Umbilical cord (tissue), 1 donor: ENCODE measurements at regions not wholly inside any gene's neighbourhood (a gene's known extent, or its start where the extent isn't known, plus 50 kb on each side); places are given as distances from the start of the nearest gene placed in this dataset.

ENCODE experiments used
- DNase-seq: peaks from one replicate; pipeline ENCODE4 v3.0.0-alpha.2; 2015; ENCODE audit warnings: low spot score

DNA sequence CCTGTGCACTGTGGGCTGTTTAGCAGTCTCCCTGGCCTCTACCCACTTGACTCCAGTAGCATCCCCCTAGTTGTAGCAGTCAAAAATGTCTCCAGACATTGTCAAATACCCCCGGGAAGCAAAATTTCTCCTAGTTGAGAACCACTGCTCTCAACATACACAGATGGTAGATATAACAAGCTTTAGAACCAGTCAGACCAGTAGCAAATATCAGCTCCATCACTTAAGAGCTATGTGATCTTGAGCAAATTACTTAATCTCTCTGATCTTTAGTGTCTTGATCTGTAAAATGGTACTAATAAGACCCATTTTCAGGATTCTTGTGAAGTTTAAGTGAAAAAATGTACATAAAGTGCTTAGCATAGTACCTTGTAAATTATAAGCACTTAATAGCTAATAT lies 96.2 kb downstream of the DUSP6 start:
- DNase-seq = no peak

DNA sequence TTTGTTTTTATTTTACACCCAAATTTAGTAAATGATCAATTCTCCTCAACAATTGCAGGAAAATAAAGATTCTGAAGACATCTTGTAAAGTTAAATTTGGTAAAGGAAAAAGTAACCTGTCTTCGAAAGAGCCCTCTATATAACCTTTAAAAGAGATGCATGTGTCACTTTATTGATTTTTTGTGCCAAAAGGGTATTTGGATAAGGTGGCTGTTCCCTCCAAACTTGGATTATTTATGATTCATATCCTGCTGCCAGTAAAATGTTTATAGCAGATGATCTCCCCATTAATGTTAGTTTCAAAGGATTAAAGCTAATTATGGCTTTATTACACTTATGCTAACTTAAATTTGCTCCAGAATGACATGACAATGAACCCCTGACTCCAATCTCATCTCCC lies 98.8 kb downstream of the DUSP6 start:
- no peak for DNase-seq

DNA sequence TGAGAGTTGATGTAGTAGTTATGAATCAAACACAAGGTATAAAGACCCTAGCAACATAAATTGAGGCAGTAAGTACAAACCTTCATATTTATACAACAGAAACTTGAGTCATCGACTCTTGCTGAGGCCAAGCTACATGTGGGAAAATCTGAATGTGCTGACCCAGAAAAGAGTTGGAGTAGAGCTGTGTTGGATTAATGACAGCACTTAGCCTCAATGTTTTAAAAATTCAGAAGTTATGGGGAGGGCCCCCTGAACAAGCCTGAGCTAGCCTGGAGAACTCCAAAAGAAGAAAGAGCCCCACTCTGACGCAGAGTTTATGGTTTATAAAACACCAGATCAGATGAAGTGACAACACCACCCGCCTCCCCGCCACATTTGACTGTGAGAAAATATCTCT lies 100.0 kb downstream of the DUSP6 start:
- DNase-seq = peak; percentile 45

DNA sequence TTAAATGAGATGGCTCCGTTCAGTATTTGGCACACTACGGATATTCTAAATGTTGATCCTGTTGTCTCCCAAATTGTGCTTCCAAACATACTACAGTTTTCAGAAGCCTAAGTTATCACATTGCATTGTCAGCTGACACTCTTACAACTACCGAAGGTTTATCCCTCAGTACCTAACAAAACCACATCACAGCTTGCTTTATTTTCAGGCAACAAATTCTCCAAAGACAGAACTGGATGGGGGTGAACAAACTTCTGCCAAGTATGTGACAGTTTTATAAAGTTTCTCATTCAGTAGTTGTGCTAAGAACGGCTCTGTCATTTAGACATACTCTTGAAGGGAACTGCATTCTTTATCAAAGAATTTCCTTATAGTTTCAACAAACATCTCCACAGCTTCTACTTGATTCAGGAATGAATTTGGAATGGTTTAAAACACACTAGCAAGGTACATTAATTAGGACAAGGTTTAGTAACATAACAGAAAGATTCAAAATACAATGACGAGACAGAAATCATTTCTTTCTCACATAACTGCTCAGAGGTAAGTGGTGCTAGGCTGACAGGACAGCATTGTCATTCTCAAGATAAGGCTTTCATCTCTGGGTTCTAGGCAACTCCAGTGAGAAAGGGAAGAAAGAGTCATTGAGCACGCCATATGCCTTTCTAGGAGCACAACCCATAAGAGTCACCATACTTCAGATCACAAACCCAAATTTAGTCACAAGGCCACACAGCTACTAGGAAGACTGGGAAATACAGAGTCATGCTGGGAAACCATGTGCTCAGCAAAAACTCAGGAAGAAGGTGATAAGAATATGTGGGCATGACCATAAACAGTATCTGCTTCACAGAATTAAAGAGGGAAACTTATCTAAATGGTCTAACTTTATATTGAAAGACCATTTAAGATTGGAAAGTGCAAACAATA lies 100.7 kb downstream of the DUSP6 start:
- DNase-seq = no peak

DNA sequence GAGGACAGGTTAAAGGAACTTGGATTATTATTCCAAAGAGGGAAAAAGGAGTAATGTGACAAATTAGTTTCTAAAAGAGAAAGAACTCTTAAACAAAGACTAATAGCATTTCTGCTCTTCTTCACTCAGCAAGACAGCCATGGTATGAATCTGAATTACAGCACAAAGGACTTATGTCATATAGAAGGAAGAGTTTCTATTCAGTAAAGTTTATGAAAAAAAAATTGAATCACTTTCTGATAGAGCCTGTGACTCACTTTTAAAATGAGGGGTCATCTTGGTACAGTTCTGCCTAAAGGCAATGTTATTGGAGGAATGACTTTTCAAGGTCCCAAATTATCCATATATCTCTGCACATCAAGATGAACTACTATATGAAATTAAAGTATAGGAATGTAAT lies 101.7 kb downstream of the DUSP6 start:
- no peak for DNase-seq

DNA sequence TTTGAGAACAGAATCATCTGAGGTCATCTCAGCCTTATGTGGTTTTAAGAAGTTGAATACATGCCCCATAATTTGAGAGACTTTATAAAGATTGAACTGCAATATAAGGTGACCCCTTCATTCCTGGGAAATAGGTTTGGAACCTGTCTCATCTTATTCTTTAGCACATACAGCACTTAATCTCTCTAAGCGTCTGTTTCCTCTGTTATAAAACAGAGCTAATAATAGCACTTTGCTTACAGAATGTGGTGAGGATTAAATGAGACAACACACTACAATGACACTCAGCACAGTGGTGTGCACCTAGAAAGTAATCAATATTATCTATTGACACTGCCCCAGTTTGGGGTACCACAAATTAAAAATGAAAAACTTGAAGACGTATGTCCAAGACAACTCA lies 102.1 kb downstream of the DUSP6 start:
- DNase-seq = no peak

DNA sequence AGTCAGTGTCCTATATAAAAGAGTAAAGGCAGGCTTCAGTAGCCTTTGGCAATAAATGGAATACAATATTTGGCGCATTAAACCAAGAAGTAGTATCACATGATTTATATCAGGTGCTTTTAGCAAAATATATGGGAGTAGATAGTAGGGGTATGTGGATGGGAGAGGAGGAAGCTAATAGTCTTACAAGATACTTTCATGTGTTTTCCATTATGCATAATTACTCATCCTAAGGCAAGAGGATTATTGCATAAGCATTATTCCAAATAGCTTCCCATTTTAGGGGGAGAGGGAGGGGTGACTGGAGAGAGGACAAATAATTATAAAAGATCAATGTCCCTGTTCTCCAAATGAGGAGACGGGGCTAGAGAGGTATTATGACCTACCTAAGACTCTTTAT lies 104.3 kb downstream of the DUSP6 start:
- no peak for DNase-seq

DNA sequence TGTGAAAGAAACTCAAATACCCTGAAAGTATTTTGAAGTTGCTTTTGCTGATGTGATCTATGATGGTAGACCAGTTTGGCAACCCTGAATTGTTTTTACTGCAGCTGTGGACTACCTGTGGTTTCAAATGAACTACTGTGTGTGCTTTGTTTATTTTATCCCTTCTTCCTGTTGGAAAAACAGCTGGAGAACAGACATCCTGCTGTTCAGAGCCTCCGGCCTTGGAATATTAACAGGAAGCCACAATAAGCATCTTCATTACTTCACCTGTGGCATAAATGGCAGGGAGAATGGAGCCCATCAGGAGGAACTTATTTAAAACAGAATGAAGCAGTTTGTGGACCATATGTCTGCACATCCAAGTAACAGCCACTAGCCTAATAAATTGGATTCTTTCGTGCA lies 104.8 kb downstream of the DUSP6 start:
- DNase-seq = no peak

DNA sequence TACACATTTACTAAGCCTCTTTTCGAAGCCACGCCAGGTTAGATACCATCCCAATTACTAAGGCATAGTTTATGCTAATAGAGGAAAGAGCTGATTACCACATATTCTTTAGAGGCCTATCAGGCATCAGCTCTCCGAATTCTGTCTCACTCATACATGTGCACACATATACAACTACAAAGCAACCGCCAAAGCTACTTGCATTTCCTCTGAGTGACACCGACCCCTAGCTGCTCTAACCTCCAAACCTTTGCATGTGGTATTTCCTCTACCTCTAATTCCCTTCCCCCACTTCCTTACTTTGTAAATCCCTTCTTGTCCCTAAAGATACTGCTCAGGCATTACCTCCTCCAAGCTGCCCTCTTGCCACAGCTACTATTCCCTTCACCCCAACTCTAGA lies 107.2 kb downstream of the DUSP6 start:
- DNase-seq = no peak

DNA sequence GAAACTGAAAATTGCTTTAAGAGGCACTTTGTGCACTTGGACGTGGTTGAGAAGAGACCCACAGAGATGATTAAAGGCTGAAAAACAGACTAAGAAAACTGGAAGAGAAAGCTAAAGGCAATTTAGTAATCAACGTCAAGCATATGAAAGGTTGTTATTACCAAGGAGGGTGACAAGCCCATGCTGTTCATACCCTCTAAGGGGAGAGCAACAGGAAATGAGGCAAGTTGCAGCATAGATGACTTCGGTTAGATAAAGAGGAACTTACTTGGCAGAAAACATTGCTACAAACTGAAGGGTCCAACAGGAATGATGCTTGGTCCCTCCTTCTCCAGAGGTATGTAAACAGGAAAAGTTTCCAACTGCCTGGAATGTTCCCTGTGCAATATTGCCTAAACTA lies 107.8 kb downstream of the DUSP6 start:
- no peak for DNase-seq

DNA sequence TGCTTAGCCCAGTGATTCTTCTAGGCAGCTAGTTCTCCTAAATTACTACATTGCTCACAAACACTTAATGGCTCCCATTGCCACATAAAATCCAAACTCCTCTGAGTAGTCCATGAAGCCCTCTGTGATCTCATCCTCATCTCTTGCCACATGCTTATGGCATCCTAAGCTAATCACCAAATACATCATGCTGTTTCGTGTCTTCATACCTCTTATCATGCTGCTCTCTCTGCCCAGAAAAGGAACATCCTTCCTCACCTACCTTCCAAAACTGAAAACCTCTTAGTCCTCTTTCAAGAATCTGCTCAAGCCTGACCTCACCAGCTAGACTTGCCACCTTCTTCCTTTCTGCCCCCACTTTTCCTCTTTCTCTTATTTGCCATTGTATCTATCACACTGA lies 108.5 kb downstream of the DUSP6 start:
- DNase-seq = no peak

DNA sequence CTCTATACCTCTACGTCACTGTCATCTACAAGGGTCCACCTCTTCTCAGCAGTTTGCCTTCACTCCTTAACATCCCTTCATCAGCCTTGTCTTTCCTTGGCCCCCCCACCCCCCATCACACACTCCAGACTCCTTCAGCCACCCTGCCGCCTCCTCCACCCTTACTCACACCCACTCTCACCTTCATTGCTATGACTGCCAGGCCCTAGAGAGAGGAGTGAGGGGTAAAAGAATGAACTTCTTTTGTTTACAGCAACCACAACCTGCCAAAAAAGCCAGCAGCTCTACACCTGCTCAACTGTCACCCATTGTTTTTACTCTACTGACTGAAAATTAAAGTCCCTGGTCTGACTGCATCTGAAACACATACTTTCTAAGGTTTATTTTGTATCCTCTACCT lies 112.8 kb downstream of the DUSP6 start:
- DNase-seq = no peak

DNA sequence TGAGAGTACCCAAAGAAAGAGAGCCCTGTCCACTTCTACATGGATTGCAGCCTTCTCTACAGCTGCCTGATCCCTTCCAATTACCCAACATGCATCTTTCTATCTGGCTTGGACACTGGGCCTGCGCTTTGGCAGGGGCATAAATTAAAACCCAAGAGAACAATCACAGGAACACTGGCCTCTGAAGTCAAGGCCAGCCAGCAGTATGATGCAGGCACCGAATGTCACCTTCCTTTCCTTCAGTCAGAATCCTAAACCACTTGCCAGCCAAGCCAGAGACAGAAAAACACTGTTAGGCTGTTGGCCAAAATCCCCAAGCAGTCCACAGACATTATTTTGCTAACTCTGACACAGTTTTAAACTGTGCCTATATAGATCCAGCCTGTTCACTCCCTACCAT lies 113.7 kb downstream of the DUSP6 start:
- peak; percentile 18 for DNase-seq

DNA sequence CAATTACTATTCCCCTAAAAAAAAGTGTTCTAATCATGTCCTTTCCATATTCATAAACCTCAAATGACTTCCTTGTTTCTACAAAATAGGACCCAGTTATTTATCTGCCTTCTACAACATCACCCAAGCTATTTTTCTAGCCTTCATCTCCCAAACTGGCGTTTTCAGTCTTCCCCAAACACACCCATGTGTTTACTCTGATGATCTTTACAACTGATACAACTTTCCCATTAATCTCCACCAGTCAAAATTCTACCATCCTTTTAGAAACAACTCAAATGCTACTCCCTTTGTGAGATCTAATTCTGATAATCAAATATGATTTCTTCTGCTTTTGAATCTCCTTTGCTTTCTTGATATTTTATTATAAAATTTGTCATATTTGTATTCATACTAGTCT lies 114.5 kb downstream of the DUSP6 start:
- DNase-seq = no peak

DNA sequence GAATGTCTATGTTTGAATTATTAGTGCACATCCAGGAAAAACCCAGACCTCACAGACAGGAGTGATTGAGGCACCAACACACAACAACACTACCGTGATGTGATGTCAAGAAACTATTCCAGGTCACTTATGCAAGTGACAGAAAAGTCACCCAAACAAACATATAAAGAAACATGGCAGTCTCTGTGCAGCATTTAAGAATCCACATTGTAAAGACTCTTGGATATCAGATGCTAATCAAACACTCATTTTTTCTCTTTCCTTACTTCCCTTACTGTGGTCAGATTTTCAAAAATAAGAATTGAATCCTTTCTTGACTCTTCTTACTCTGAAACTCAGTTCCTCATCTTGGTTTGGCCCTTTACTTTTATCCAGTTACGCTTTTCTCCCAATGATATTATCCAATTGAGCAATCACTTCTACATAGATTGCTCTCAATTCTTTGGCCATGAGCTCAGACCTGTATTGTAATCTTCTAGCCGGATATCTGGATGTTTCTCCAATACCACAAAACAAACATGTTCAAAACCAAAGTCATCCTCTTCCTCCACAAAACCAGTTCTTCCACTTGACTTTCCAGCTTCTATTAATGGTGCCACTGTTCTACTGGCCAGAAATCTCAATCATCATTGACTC lies 115.4 kb downstream of the DUSP6 start:
- DNase-seq = no peak

DNA sequence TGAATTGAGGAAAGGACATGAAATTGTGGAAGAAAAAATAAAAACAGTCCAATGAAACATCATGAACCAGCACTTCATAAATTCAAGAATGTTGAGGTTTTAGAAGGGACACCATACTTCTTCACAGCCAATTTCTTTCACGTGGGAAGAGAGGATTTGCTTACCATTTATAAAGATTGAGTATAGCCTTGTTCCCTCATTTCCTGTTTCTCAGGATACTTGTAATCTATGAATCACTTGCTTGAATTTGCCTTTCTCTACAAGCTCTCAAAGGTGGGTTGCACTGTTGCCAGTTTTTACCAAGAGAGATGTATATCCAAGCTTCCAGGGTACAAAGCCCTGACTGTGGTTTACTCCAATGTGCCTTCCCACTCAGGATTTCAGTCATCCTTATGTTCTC lies 116.1 kb downstream of the DUSP6 start:
- DNase-seq = no peak

DNA sequence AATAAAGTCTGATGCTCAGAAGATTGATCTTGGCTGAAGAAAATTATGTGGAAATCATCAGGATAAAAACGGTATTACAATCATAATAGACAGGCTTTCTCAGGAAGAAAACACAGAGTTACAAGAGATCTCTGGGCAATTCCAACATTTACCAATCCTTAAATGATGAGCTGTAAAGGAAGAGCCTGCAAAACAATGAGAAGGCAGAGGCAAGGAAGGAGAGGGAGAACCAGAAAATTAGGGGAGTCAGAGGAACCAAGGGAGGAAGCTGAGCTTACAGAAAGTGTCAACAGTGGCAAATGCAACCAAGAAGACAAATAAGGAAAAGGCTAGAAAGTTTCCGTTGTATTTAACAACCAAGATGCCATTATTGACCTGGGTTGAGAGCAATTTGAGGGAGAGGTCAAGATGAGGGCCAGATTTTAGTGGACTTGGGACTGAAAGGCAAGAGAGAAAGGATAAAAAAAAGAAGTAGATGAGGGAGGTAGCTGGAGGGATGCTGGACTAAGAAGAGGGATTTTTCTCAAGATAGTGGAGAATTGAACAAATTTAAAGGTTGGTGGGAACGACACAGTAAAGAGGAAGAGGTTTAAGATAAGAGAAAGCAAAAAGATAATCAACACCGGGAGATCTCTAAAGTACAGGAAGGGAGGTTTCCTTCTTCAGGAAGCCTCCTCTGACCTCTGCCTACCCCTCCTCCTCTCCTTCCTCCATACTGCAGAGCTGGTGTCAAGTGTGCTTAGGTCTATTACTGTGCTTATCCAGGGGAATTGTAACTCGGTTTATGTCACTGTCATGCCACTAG lies 116.9 kb downstream of the DUSP6 start:
- DNase-seq = no peak

DNA sequence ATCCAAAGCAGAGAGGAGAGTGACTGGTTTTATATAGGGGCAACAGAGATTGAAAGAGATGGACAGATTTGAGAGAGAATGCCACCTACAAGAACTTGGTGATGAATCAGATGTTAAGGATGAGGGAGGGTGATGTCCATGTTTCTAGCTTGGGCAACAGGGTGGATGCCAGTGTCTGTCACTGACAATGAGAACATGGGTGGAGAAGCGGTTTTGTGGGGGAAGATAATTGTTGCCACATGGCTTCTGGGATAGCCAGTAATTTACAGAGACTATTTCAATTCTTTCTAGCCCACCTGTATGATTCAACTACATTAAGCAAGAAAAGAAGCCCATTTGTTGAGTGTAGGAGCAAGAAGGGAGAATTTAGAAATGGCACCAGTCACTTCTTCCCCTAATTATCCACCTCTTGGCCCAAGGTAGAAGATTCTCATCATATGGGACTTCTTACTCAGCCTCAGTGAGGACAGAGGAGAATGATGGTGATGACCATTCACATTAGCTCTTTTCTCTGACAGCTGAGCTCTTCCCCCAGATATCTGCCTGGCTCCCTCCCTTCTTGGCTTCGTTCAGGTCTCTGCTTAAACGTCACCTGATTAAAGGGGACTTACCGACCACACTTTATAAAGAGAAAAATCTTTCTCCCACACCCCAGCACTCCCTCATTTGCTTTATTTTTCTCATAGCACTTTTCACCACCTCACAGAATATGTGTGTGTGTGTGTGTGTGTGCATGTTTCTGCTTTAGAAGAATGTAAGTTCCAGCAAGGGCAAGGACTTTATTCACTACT lies 117.8 kb downstream of the DUSP6 start:
- no peak for DNase-seq

DNA sequence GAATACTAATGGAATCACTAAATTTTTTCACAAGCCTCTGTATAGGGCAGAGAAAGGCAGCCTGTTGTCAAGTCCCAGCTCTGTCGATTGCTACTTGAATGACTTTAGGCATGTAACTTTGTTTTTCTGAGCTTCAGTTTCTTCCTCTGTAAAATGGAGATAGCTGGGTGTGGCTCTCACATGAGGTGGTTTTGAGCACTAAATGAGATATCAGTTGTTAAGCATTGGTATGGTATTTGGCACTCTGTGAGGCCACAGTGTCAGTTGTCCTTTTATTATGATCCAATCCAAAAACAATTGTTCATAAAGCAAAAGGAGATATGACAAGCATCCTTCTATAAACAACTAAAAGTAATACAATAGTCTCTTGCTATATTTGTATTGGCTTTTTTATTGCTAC lies 120.6 kb downstream of the DUSP6 start:
- DNase-seq = no peak

DNA sequence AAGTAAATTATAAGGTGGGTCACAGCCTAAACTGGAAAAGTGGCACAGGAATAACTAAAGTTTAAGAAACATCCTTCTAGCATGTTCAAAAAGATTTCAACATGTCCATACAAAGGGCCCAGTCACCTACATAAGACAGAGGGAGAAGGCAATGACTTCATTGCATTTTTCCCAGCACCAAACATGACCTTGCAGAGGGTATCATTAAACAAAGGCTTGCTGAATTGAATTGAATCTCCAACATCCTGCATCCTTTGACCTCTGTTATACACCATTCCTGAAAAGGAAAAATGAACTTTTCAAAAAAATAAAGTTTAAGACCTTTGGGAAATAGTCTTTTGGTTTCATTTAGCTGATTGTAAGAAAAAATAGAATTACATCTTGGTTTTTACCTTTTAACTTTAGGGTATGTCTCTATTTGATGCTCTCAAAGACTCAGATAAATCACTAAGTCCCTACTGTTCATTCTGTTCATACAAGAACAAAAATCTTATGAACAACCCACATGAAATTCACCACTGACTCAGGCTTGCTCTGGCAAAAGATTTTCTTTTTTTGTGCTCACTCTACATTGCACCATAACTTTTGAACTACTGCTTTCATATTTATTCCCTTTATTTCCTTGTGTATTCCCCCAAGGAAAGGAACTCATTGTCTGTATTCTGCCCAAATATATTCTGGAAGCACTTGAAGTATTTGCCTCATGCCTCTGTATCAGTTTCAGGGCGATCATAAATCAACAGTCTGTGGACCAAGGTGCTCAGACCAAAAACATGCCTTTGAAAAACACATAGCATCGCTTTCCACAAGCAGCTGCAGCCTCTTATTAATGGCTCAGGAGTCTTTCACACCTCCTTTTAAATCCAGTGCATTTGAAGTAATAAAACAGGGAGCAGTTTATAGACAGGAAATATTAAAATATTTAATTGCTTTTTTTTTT lies 121.7 kb downstream of the DUSP6 start:
- DNase-seq = no peak

DNA sequence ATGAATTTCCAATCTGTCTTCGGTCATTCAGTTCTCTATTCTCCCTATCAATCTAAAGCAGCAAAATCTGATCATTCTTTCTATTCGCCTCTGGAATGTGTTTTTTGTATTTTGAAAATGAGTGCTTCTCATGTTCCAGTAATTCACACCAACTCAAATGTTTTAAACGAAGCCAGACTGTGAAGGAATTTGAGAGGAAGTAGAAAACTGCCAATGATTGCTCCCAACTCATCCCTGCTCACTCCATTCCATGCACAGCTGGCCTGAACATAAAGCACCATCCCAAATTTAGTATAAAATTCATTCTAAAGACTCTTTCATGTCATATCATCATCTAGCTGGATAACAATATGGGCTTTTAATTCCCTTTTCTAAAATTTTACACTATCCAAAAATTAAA lies 123.8 kb downstream of the DUSP6 start:
- DNase-seq = no peak
